SHP77 treated with DMSO at 0.1 percent for 48 hours (cell line): ENCODE measurements at regions not wholly inside any gene's neighbourhood (a gene's known extent, or its start where the extent isn't known, plus 50 kb on each side); places are given as distances from the start of the nearest gene placed in this dataset.

Source experiments
- DNase-seq: peaks from one replicate; lab custom pipeline; 2025; lab: John Stamatoyannopoulos, UW

GRCh38 chr11:10358696-10359095 is 53.8 kb downstream of the ADM start:
- no peak for DNase-seq

- no peak for DNase-seq
Measured at GRCh38 chr11:10359171-10359570, 54.3 kb downstream of the ADM start.

- no peak for DNase-seq
Measured at GRCh38 chr11:10360835-10361234, 56.0 kb downstream of the ADM start.

GRCh38 chr11:10365045-10365444 is 60.2 kb downstream of the ADM start:
- no peak for DNase-seq

- peak; percentile 46 for DNase-seq
Measured at GRCh38 chr11:10366568-10367331, 61.9 kb downstream of the ADM start.

- DNase-seq = no peak
Measured at GRCh38 chr11:10371926-10372641, 67.2 kb downstream of the ADM start.

- DNase-seq = no peak
Measured at GRCh38 chr11:10373340-10373739, 68.5 kb downstream of the ADM start.

GRCh38 chr11:10373929-10374328 is 69.1 kb downstream of the ADM start:
- DNase-seq = no peak

- no peak for DNase-seq
Measured at GRCh38 chr11:10374386-10374785, 69.5 kb downstream of the ADM start.

- DNase-seq = no peak
Measured at GRCh38 chr11:10375280-10375971, 70.6 kb downstream of the ADM start.

GRCh38 chr11:10376061-10376460 is 71.2 kb downstream of the ADM start:
- no peak for DNase-seq

GRCh38 chr11:10377183-10377582 is 72.3 kb downstream of the ADM start:
- DNase-seq = no peak

GRCh38 chr11:10378362-10378761 is 73.5 kb downstream of the ADM start:
- DNase-seq = no peak

GRCh38 chr11:10379022-10379421 is 74.1 kb downstream of the ADM start:
- DNase-seq = no peak

GRCh38 chr11:10379426-10379825 is 74.6 kb downstream of the ADM start:
- no peak for DNase-seq

- no peak for DNase-seq
Measured at GRCh38 chr11:10379871-10380568, 75.0 kb upstream of the AMPD3 start.

- DNase-seq = no peak
Measured at GRCh38 chr11:10380921-10381320, 74.1 kb upstream of the AMPD3 start.

GRCh38 chr11:10381736-10382135 is 73.3 kb upstream of the AMPD3 start:
- DNase-seq = no peak

- DNase-seq = no peak
Measured at GRCh38 chr11:10382518-10382917, 72.5 kb upstream of the AMPD3 start.

- DNase-seq = no peak
Measured at GRCh38 chr11:10385696-10386095, 69.4 kb upstream of the AMPD3 start.

- DNase-seq = no peak
Measured at GRCh38 chr11:10386361-10386760, 68.7 kb upstream of the AMPD3 start.

- no peak for DNase-seq
Measured at GRCh38 chr11:10386861-10387205, 68.2 kb upstream of the AMPD3 start.
